PC-3 (cell line): ENCODE measurements at regions not wholly inside any gene's neighbourhood (a gene's known extent, or its start where the extent isn't known, plus 50 kb on each side); places are given as distances from the start of the nearest gene placed in this dataset.

Source experiments
- ATAC-seq: fragments of 200-7000 bp; cut with Tn5 transposase; 2 replicates; pipeline ENCODE4 v1.9.1; 2020; ENCODE audit warnings: mild to moderate bottlenecking, moderate library complexity
- BruUV-seq: library from RNA; stranded (reverse); fragments of 400-500 nt; replicated peaks from 2 replicates; lab custom pipeline; 2021; lab: Mats Ljungman, UMichigan
- CTCF ChIA-PET: fragments of 300-600 bp; sonication (Branson Sonifier 250); formaldehyde crosslinking; loops from one replicate; lab custom pipeline; 2022; ENCODE audit warnings: antibody characterized with exemption; lab: Charles Lee
- POLR2A ChIA-PET: fragments of 300-600 bp; sonication (Branson Sonifier 250); formaldehyde crosslinking; loops from one replicate; lab custom pipeline; 2022; ENCODE audit warnings: antibody characterized with exemption; ENCODE audit not compliant: unreplicated experiment; lab: Charles Lee
- DNase-seq: peaks from one replicate; pipeline ENCODE4 v3.0.0-alpha.2; 2015
- H2AFZ ChIP-seq: fragments of 300-600 bp; sonication (generic); 2 replicates; pipeline ENCODE4 v1.6.0; 2016; ENCODE audit warnings: antibody characterized with exemption, low read length
- H3F3A ChIP-seq: fragments of 300-600 bp; sonication (generic); one replicate; pipeline ENCODE4 v1.6.0; 2017; ENCODE audit warnings: antibody characterized with exemption, low read length, control low read depth, mild to moderate bottlenecking; ENCODE audit not compliant: unreplicated experiment
- H3K27ac ChIP-seq: fragments of 300-600 bp; sonication (generic); 2 replicates; pipeline ENCODE4 v1.5.1; 2016; ENCODE audit warnings: mild to moderate bottlenecking, low read length
- H3K27me3 ChIP-seq: fragments of 300-600 bp; sonication (generic); 2 replicates; pipeline ENCODE4 v1.6.1; 2016; ENCODE audit warnings: low read length, mixed read lengths
- H3K36me3 ChIP-seq: fragments of 300-600 bp; sonication (generic); 2 replicates; pipeline ENCODE4 v1.6.1; 2016; ENCODE audit warnings: low read depth, mixed run types, low read length, mixed read lengths
- H3K4me1 ChIP-seq: fragments of 300-600 bp; sonication (generic); 2 replicates; pipeline ENCODE4 v1.5.1; 2016; ENCODE audit warnings: low read length; ENCODE audit not compliant: insufficient read depth
- H3K4me2 ChIP-seq: fragments of 300-600 bp; sonication (generic); 2 replicates; pipeline ENCODE4 v1.6.0; 2016; ENCODE audit warnings: low read length
- H3K4me3 ChIP-seq: fragments of 300-600 bp; sonication (generic); 2 replicates; pipeline ENCODE4 v1.5.1; 2016; ENCODE audit warnings: mild to moderate bottlenecking, low read length, mixed read lengths
- H3K79me2 ChIP-seq: fragments of 300-600 bp; sonication (generic); 2 replicates; pipeline ENCODE4 v1.6.1; 2017; ENCODE audit warnings: low read length, mixed read lengths
- H3K9ac ChIP-seq: fragments of 300-600 bp; sonication (generic); 2 replicates; pipeline ENCODE4 v1.6.0; 2016; ENCODE audit warnings: mild to moderate bottlenecking, low read length
- H3K9me2 ChIP-seq: fragments of 300-600 bp; sonication (generic); replicated peaks from 2 replicates; pipeline ENCODE4 v1.6.1; 2016; ENCODE audit warnings: mixed run types, low read length, mixed read lengths
- H3K9me3 ChIP-seq: fragments of 300-600 bp; sonication (generic); 2 replicates; pipeline ENCODE4 v1.6.1; 2016; ENCODE audit warnings: low read length, mixed read lengths
- H4K20me1 ChIP-seq: fragments of 300-600 bp; sonication (generic); 2 replicates; pipeline ENCODE4 v1.6.1; 2016; ENCODE audit warnings: low read length, mixed read lengths
- EZH2 ChIP-seq: fragments of 300-600 bp; sonication (generic); IDR thresholded peaks from one replicate; pipeline ENCODE4 v1.6.1; 2017; ENCODE audit warnings: antibody characterized with exemption, mild to moderate bottlenecking, low read length; ENCODE audit not compliant: unreplicated experiment
- EZH2phosphoT487 ChIP-seq: fragments of 300-600 bp; sonication (generic); IDR thresholded peaks from 2 replicates; pipeline ENCODE4 v1.6.1; 2018; ENCODE audit warnings: mild to moderate bottlenecking, antibody characterized with exemption, low read length, borderline replicate concordance
- intact Hi-C: fragments of 100-400 bp; cut with micrococcal nuclease; formaldehyde crosslinking; loops from 2 replicates; pipeline ENCODE4 v1.9.0; 2023
- TF ChIP-seq, protein P1 (sequence below): fragments of 300-600 bp; sonication (generic); conservative IDR thresholded peaks from 2 replicates; pipeline ENCODE4 v1.5.1; 2017; ENCODE audit warnings: antibody characterized with exemption, low read depth, mild to moderate bottlenecking, low read length

GRCh38 chr1:60916906-60917305 lies 165.5 kb upstream of the NFIA start:
- POLR2A ChIA-PET = no interaction called here

GRCh38 chr1:60916199-60916598 lies 166.2 kb upstream of the NFIA start:
- CTCF ChIA-PET = no interaction called here
- intact Hi-C loops = no loop called here

More at GRCh38 chr1:60916906-60917305, 165.5 kb upstream of the NFIA start:
- BruUV-seq = no TSS peak
- intact Hi-C loops = no loop called here
- no peak overlapping the region for H3K4me3 ChIP-seq
- H3K4me2 ChIP-seq = no peak overlapping the region
- DNase-seq (no peak), ATAC-seq (no peak)
- peaks cover 13% of the 10 kb centered on the region; the same call in 1 of the 2 replicates for H3K27me3 ChIP-seq
- H3F3A ChIP-seq = no peaks in the 10 kb centered on the region
- no peaks in the 10 kb centered on the region for H3K36me3 ChIP-seq
- CTCF ChIA-PET = no interaction called here
- H3K9me3 ChIP-seq = no peaks in the 10 kb centered on the region
- no peaks in the 10 kb centered on the region for H4K20me1 ChIP-seq
- no peaks in the 10 kb centered on the region for H3K4me1 ChIP-seq
- H3K9me2 ChIP-seq = no peaks in the 10 kb centered on the region
- no peak overlapping the region for H3K27ac ChIP-seq
- no peak overlapping the region for H2AFZ ChIP-seq
- no peaks in the 10 kb centered on the region for H3K79me2 ChIP-seq
- H3K9ac ChIP-seq = no peak overlapping the region
- TF ChIP-seq EZH2 (no peak), EZH2phosphoT487 (no peak)
- TF ChIP-seq, protein P1, sequence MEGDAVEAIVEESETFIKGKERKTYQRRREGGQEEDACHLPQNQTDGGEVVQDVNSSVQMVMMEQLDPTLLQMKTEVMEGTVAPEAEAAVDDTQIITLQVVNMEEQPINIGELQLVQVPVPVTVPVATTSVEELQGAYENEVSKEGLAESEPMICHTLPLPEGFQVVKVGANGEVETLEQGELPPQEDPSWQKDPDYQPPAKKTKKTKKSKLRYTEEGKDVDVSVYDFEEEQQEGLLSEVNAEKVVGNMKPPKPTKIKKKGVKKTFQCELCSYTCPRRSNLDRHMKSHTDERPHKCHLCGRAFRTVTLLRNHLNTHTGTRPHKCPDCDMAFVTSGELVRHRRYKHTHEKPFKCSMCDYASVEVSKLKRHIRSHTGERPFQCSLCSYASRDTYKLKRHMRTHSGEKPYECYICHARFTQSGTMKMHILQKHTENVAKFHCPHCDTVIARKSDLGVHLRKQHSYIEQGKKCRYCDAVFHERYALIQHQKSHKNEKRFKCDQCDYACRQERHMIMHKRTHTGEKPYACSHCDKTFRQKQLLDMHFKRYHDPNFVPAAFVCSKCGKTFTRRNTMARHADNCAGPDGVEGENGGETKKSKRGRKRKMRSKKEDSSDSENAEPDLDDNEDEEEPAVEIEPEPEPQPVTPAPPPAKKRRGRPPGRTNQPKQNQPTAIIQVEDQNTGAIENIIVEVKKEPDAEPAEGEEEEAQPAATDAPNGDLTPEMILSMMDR = no peak

DNA sequence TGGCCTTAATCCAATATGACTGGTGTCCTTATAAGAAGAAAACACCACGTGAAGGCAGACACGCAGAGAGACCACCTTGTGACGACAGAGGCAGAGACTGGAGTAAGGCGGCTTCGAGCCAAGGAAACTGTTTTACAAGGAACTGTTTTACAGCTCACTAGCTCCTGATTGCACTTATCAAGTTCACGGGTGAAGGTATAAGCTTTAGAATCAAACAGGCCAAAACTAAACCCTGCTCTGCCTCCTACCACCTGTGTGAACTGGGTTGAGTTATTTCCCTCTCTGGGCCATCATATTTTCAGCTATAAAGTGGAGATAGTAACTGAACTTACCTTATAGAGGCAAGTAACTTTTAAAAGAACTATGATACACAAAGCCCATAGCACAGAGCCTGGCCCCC lies 166.9 kb upstream of the NFIA start:
- no peak overlapping the region for H3K9ac ChIP-seq
- CTCF ChIA-PET = no interaction called here
- no peaks in the 10 kb centered on the region for H3K4me1 ChIP-seq
- no peak overlapping the region for H2AFZ ChIP-seq
- POLR2A ChIA-PET = no interaction called here
- ATAC-seq = no peak
- no peak overlapping the region for H3K4me3 ChIP-seq
- no peaks in the 10 kb centered on the region for H3K36me3 ChIP-seq
- no peak for DNase-seq
- intact Hi-C loops = no loop called here
- H3F3A ChIP-seq = no peaks in the 10 kb centered on the region
- H3K9me2 ChIP-seq = no peaks in the 10 kb centered on the region
- H3K4me2 ChIP-seq = no peak overlapping the region
- no peaks in the 10 kb centered on the region for H3K9me3 ChIP-seq
- no TSS peak for BruUV-seq
- H3K27me3 ChIP-seq = peaks cover 13% of the 10 kb centered on the region; the same call in 1 of the 2 replicates
- no peaks in the 10 kb centered on the region for H3K79me2 ChIP-seq
- H4K20me1 ChIP-seq = no peaks in the 10 kb centered on the region
- H3K27ac ChIP-seq = no peak overlapping the region
- TF ChIP-seq EZH2phosphoT487 (no peak), EZH2 (no peak)
- TF ChIP-seq, protein P1 = no peak

More at GRCh38 chr1:60916199-60916598, 166.2 kb upstream of the NFIA start:
- POLR2A ChIA-PET = no interaction called here
- no peak overlapping the region for H3K9ac ChIP-seq
- no peaks in the 10 kb centered on the region for H3K36me3 ChIP-seq
- H3K27ac ChIP-seq = no peak overlapping the region
- TF ChIP-seq EZH2phosphoT487 = no peak
- TF ChIP-seq EZH2 = no peak
- TF ChIP-seq, protein P1 = no peak
- no peaks in the 10 kb centered on the region for H3F3A ChIP-seq
- no TSS peak for BruUV-seq
- peaks cover 13% of the 10 kb centered on the region; the same call in 1 of the 2 replicates for H3K27me3 ChIP-seq
- no peaks in the 10 kb centered on the region for H3K4me1 ChIP-seq
- no peaks in the 10 kb centered on the region for H3K9me2 ChIP-seq
- H2AFZ ChIP-seq = no peak overlapping the region
- ATAC-seq (no peak), DNase-seq (no peak)
- no peaks in the 10 kb centered on the region for H4K20me1 ChIP-seq
- no peak overlapping the region for H3K4me2 ChIP-seq
- H3K4me3 ChIP-seq = no peak overlapping the region
- no peaks in the 10 kb centered on the region for H3K9me3 ChIP-seq
- H3K79me2 ChIP-seq = no peaks in the 10 kb centered on the region
